OCI-LY7 (cell line): ENCODE measurements at regions not wholly inside any gene's neighbourhood (a gene's known extent, or its start where the extent isn't known, plus 50 kb on each side); places are given as distances from the start of the nearest gene placed in this dataset.

Experiments used
- EZH2phosphoT487 ChIP-seq: fragments of 200-600 bp; sonication (generic); IDR thresholded peaks from 2 replicates; pipeline ENCODE4 v1.6.1; 2018; ENCODE audit warnings: low read depth, borderline replicate concordance, mild to moderate bottlenecking, mixed run types, antibody characterized with exemption, low read length, moderate library complexity, mixed read lengths
- TF ChIP-seq, protein P1 (sequence below): fragments of 200-600 bp; sonication (generic); conservative IDR thresholded peaks from 2 replicates; pipeline ENCODE4 v1.5.1; 2014; ENCODE audit warnings: mild to moderate bottlenecking, antibody characterized with exemption, low read length, moderate library complexity, mixed read lengths

DNA sequence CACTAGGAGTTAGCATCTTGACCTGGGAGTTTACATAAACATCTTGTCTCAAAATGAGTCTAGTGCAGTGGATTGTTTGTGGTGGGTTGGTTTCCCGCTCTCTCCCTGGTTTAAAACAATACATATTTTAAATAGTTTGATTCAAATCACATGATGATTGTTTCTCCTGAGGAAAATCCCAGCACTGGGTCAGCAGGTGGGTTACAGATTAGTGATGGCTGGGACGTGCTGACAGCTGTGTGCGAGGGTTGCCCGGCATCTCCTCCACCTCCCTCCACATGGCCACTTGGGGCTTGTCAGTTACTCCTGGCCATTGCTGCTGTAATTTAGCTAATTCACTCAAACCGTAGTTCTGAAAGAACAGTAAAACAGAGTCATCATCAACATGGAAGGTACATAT lies 306.4 kb upstream of the CITED2 start:
- TF ChIP-seq, protein P1, sequence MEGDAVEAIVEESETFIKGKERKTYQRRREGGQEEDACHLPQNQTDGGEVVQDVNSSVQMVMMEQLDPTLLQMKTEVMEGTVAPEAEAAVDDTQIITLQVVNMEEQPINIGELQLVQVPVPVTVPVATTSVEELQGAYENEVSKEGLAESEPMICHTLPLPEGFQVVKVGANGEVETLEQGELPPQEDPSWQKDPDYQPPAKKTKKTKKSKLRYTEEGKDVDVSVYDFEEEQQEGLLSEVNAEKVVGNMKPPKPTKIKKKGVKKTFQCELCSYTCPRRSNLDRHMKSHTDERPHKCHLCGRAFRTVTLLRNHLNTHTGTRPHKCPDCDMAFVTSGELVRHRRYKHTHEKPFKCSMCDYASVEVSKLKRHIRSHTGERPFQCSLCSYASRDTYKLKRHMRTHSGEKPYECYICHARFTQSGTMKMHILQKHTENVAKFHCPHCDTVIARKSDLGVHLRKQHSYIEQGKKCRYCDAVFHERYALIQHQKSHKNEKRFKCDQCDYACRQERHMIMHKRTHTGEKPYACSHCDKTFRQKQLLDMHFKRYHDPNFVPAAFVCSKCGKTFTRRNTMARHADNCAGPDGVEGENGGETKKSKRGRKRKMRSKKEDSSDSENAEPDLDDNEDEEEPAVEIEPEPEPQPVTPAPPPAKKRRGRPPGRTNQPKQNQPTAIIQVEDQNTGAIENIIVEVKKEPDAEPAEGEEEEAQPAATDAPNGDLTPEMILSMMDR: no peak
- TF ChIP-seq EZH2phosphoT487: no peak
